Hindlimb muscle (tissue), 1 donor: ENCODE measurements at regions not wholly inside any gene's neighbourhood (a gene's known extent, or its start where the extent isn't known, plus 50 kb on each side); places are given as distances from the start of the nearest gene placed in this dataset.

Source experiments
- DNase-seq: peaks from one replicate; pipeline ENCODE4 v3.0.0-alpha.2; 2013

GRCh38 chr11:45723397-45723796 is 58.0 kb upstream of the CHST1 start:
- no peak for DNase-seq

DNA sequence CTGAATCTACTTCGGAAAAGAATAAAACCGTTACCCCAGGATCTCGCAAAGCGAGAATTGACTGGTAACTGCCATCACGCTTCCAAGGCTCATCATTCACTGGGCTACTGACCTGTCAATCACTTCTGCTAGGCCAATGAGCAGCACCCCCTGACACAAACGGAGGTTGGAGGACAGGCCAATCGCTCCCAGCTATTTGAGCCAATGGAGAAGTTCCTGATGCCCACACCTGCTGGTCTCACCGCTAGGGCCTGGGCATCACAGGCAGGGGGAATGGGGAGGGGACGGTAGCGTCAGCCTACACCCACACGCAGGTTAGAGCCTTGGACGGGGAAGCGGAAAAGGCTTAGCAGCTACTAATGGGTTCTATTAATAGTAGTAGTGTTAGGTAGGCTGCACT is 56.7 kb upstream of the CHST1 start:
- DNase-seq, result no peak

- DNase-seq, result no peak
Measured at GRCh38 chr11:45717526-45717925, 52.1 kb upstream of the CHST1 start.

- no peak for DNase-seq
Measured at GRCh38 chr11:45715418-45715817, 50.0 kb upstream of the CHST1 start.
